ENCODE measurements at regions not wholly inside any gene's neighbourhood (a gene's known extent, or its start where the extent isn't known, plus 50 kb on each side); places are given as distances from the start of the nearest gene placed in this dataset.

GRCh38 chr19:56955637-56956216, 115.2 kb upstream of the PEG3 start:
- Histone ChIP-seq H3K27ac (no peak overlapping the region), H3K4me3 (no peak overlapping the region), H3K4me1 (replicated peaks in 1 of 2) (peaks cover 0 to 4% of the 10 kb centered on the region in 2 donors)
- in situ Hi-C loops (cut with MboI; ENCODE audit: low pct_unique_long_range_greater_than_20kb in 2 of 9, low sequenced_read_pairs in 9 of 9, unreplicated experiment in 9 of 9): no loop called here
- ATAC-seq (replicated peaks in 6 of 8): no peak
- WGBS, 10 experiments: 0 to 80% (median 54%) methylated on average over 1 to 11 of the region's 15 CpGs; no CpG with 5 or more reads in 1 of the 10 experiments

- Histone ChIP-seq H3K4me3 (no peak overlapping the region), H3K27ac (no peak overlapping the region), H3K4me1 (replicated peaks in 1 of 2) (peaks cover 0 to 4% of the 10 kb centered on the region in 2 donors)
- WGBS, 10 experiments: 0 to 85% (median 30%) methylated on average over 2 to 13 of the region's 14 CpGs
- in situ Hi-C loops (cut with MboI; ENCODE audit: low pct_unique_long_range_greater_than_20kb in 2 of 9, low sequenced_read_pairs in 9 of 9, unreplicated experiment in 9 of 9): no loop called here
- ATAC-seq (replicated peaks in 6 of 8): no peak
Measured at GRCh38 chr19:56956503-56957226, 116.1 kb upstream of the PEG3 start.

DNA sequence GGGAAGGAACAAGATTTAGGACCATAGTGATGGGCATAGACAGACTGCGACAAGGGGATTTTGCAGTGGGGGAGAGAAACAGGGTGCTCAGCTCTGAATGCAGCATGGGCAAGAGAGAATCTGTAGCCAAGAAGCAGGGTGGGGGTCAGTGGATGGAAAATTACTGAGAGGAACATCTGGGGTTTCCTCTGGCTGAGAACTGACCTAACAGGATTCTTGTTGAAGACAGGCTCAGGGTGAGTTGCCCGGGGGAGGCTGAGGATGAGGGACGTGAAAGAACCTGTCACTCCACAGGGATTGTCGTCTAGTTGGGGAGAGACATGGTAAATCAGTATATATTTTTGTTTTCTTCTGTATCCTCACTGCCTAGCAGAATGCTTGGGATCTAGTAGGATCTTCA, 118.7 kb upstream of the PEG3 start:
- H3K27ac ChIP-seq: no peak overlapping the region
- in situ Hi-C loops (cut with MboI; ENCODE audit: low pct_unique_long_range_greater_than_20kb in 2 of 9, low sequenced_read_pairs in 9 of 9, unreplicated experiment in 9 of 9): no loop called here
- 0 to 86% (median 21%) methylated on average over 1 to 4 of the region's 4 CpGs; no CpG with 5 or more reads in 1 of the 10 experiments for WGBS, 10 experiments
- no peak for ATAC-seq (replicated peaks in 6 of 8)
- no peak overlapping the region for H3K4me3 ChIP-seq
- peaks cover 0 to 4% of the 10 kb centered on the region in 2 donors for H3K4me1 ChIP-seq (replicated peaks in 1 of 2)

- ATAC-seq (replicated peaks in 6 of 8): no peak
- no peak overlapping the region for H3K4me3 ChIP-seq
- in situ Hi-C loops (cut with MboI; ENCODE audit: low pct_unique_long_range_greater_than_20kb in 2 of 9, low sequenced_read_pairs in 9 of 9, unreplicated experiment in 9 of 9): no loop called here
Measured at GRCh38 chr19:56960959-56961543, 120.5 kb upstream of the PEG3 start.

DNA sequence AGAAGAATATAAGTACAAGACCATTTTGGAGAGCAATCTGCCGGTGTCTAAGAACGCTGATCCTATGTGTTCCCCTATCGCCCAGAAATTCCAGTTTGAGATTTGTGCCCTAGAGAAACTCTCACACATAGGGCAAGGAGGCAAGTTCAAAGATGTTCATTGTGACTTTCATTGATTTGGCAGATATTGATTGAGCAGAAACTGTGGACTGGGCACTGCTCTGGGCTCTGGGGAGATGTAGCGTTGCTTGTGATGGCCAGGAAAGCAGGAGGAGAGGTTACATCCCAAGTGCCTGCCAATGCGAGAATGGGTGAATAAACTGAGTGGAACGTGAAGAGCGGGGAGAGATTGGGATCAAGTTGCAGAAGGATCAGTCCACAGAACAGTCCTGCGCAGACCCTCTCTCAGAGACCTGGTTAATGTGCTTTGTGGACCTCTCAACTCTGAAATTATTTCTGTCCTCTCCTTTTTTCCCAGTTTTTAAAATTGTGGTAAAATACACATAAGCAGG, 123.9 kb upstream of the PEG3 start:
- 17 to 60% (median 38%) methylated on average over 1 to 5 of the region's 8 CpGs; no CpG with 5 or more reads in 5 of the 10 experiments for WGBS, 10 experiments
- Histone ChIP-seq H3K27ac (no peak overlapping the region), H3K4me3 (no peak overlapping the region), H3K4me1 (replicated peaks in 1 of 2) (peaks cover 0 to 6% of the 10 kb centered on the region in 2 donors)
- in situ Hi-C loops (cut with MboI; ENCODE audit: low pct_unique_long_range_greater_than_20kb in 2 of 9, low sequenced_read_pairs in 9 of 9, unreplicated experiment in 9 of 9): no loop called here
- no peak for ATAC-seq (replicated peaks in 6 of 8)

More at GRCh38 chr19:56960959-56961543, 120.5 kb upstream of the PEG3 start:
- WGBS, 10 experiments: 30 to 83% (median 39%) methylated on average over 1 to 5 of the region's 7 CpGs; no CpG with 5 or more reads in 3 of the 10 experiments
- Histone ChIP-seq H3K27ac (no peak overlapping the region), H3K4me1 (replicated peaks in 1 of 2) (peaks cover 0 to 4% of the 10 kb centered on the region in 2 donors)

DNA sequence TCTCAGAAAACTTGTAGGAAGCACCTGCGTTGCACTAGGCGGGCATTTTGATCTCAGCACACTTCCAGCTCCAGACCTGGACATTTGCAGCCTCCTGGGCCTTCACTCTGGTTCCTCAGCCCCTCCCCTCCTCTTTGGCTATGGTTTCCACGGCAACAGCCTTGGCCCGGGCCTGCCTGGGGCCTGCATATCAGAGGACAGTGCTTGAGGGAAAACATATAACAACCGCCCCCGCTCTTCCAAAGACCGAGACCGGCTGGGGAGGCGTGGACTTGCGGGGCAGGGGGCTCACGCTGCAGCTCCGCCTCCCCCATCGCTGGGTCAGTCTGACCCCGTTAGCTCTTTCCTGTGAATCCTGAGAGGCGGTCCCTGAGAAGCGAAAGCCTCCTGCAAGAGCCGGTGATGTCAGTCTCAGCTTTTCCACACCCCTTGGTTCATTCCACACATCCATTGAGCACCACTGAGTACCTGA, 125.7 kb upstream of the PEG3 start:
- Histone ChIP-seq H3K4me1 (replicated peaks in 1 of 2) (peaks cover 0 to 6% of the 10 kb centered on the region in 2 donors), H3K4me3 (no peak overlapping the region), H3K27ac (peak overlapping the region in 1 of 2 donors; percentile 73)
- peak in 5 of 8 experiments; percentile 85 to 96 (median 95) for ATAC-seq (replicated peaks in 6 of 8)
- in situ Hi-C loops (cut with MboI; ENCODE audit: low pct_unique_long_range_greater_than_20kb in 2 of 9, low sequenced_read_pairs in 9 of 9, unreplicated experiment in 9 of 9): no loop called here
- 0 to 62% (median 45%) methylated on average over 2 to 5 of the region's 17 CpGs; no CpG with 5 or more reads in 5 of the 10 experiments for WGBS, 10 experiments

GRCh38 chr19:56966697-56967299, 126.3 kb upstream of the PEG3 start:
- in situ Hi-C loops (cut with MboI; ENCODE audit: low pct_unique_long_range_greater_than_20kb in 2 of 9, low sequenced_read_pairs in 9 of 9, unreplicated experiment in 9 of 9): no loop called here
- no peak for ATAC-seq (replicated peaks in 6 of 8)
- peak overlapping the region in 1 of 2 donors; percentile 73 for H3K27ac ChIP-seq
- WGBS, 10 experiments: 20 to 60% (median 33%) methylated on average over 2 to 8 of the region's 13 CpGs; no CpG with 5 or more reads in 5 of the 10 experiments
- H3K4me3 ChIP-seq: no peak overlapping the region
- peaks cover 0 to 6% of the 10 kb centered on the region in 2 donors for H3K4me1 ChIP-seq (replicated peaks in 1 of 2)

DNA sequence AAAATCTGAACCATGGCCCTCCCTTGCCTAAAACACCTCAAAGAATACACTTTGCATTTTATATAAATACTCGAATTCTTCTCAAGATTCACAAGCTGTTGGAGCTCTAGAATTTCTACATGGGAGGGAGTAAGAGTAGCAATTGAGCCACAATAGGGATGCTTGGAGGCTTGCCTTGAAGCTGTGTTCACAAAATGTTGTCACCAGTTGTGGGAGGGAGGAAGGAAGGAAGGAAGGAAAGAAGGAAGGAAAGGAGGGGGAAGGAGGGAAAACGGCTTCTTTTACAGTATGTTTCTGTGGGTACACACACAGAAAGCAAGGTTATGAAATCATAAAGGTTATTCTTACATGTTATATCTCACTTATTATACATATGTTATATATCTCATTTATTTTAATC, 128.6 kb upstream of the PEG3 start:
- H3K4me1 ChIP-seq (replicated peaks in 1 of 2): peaks cover 5 to 27% of the 10 kb centered on the region in 2 donors
- no peak overlapping the region for H3K27ac ChIP-seq
- in situ Hi-C loops (cut with MboI; ENCODE audit: low pct_unique_long_range_greater_than_20kb in 2 of 9, low sequenced_read_pairs in 9 of 9, unreplicated experiment in 9 of 9): no loop called here
- no peak overlapping the region for H3K4me3 ChIP-seq
- WGBS, 10 experiments: 0 to 33% (median 0%) methylated on average over 1 to 2 of the region's 2 CpGs; no CpG with 5 or more reads in 5 of the 10 experiments
- ATAC-seq (replicated peaks in 6 of 8): no peak

DNA sequence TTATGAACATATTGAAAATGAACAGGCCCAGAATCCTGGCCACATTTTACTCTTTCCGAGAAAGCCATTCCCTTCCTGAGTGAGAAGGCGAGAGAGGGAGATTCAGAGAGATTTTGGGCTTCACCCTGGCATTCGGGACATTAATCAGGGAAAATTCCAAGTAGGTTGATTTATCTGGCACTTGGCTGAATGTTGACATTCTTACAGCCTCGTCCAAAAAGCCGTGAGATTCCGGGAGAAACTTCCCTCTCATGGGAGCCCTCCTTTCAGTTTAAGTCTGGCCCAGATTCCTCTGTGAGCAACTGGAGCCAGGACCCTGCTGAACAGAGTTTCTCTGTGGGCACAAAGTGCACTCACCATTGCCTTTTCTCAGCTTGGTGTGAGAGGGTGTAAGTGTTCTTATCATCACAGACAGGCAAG, 129.2 kb upstream of the PEG3 start:
- Histone ChIP-seq H3K4me3 (no peak overlapping the region), H3K27ac (no peak overlapping the region), H3K4me1 (replicated peaks in 1 of 2) (peaks cover 5 to 31% of the 10 kb centered on the region in 2 donors)
- no peak for ATAC-seq (replicated peaks in 6 of 8)
- in situ Hi-C loops (cut with MboI; ENCODE audit: low pct_unique_long_range_greater_than_20kb in 2 of 9, low sequenced_read_pairs in 9 of 9, unreplicated experiment in 9 of 9): no loop called here
- WGBS, 10 experiments: 0 to 38% (median 27%) methylated on average over 1 to 6 of the region's 6 CpGs; no CpG with 5 or more reads in 1 of the 10 experiments

DNA sequence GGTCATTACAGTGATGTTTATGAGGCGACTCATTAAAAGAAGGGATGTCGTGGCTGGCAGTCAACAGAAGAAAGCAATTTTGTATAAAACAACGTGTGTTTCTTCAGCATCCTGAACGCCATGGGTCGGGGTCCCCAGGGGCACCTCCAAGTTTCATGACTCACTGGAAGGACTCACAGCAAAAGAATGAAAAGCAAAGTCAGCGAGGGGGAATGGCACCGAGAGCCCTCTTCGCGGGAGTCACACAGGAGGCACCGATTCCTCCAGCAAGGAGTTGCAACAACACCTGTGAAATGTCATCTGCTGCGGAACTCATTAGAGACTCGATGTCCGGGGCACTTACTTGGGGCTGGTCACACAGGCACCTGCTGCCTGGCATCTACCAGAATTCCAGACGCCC, 130.7 kb upstream of the PEG3 start:
- in situ Hi-C loops (cut with MboI; ENCODE audit: low pct_unique_long_range_greater_than_20kb in 2 of 9, low sequenced_read_pairs in 9 of 9, unreplicated experiment in 9 of 9): no loop called here
- WGBS, 10 experiments: 0 to 64% (median 39%) methylated on average over 2 to 10 of the region's 14 CpGs; no CpG with 5 or more reads in 2 of the 10 experiments
- no peak overlapping the region for H3K27ac ChIP-seq
- H3K4me3 ChIP-seq: no peak overlapping the region
- ATAC-seq (replicated peaks in 6 of 8): no peak
- peaks cover 5 to 38% of the 10 kb centered on the region in 2 donors for H3K4me1 ChIP-seq (replicated peaks in 1 of 2)

DNA sequence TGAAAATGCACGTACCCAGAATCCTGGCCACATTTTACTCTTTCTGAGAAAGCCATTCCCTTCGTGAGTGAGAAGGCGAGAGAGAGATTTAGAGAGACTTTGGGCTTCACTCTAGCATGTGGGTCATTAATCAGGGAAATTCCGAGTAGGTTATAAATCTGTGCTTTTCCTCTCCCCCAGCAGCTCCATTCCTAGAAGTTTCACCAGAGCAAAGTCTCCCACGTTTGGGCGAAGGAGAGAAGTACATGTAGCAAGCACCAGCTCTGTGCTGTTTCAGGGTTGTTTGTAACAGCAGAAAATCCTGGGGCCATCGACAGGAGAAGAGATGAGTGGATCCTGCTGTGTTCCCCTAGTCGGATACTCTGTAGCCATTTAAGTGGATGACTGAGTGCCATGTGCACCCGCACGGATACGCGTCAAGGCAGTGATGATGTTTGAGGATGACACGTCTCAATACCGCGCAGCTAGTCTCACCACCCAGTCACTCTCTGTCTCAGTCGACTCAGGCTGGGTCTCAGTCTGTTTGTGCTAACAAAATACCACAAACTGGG, 131.8 kb upstream of the PEG3 start:
- in situ Hi-C loops (cut with MboI; ENCODE audit: low pct_unique_long_range_greater_than_20kb in 2 of 9, low sequenced_read_pairs in 9 of 9, unreplicated experiment in 9 of 9): no loop called here
- ATAC-seq (replicated peaks in 6 of 8): no peak
- H3K27ac ChIP-seq: no peak overlapping the region
- H3K4me3 ChIP-seq: no peak overlapping the region
- peaks cover 5 to 31% of the 10 kb centered on the region in 2 donors for H3K4me1 ChIP-seq (replicated peaks in 1 of 2)
- 9 to 100% (median 46%) methylated on average over 1 to 10 of the region's 16 CpGs; no CpG with 5 or more reads in 2 of the 10 experiments for WGBS, 10 experiments

GRCh38 chr19:56973713-56974555, 133.4 kb upstream of the PEG3 start:
- no peak overlapping the region for H3K4me3 ChIP-seq
- peaks cover 5 to 31% of the 10 kb centered on the region in 2 donors for H3K4me1 ChIP-seq (replicated peaks in 1 of 2)
- in situ Hi-C loops (cut with MboI; ENCODE audit: low pct_unique_long_range_greater_than_20kb in 2 of 9, low sequenced_read_pairs in 9 of 9, unreplicated experiment in 9 of 9): no loop called here
- peak in 5 of 8 experiments; percentile 82 to 98 (median 89) for ATAC-seq (replicated peaks in 6 of 8)
- 0 to 44% (median 19%) methylated on average over 1 to 11 of the region's 12 CpGs; no CpG with 5 or more reads in 2 of the 10 experiments for WGBS, 10 experiments
- peak overlapping the region in 1 of 2 donors; percentile 65 for H3K27ac ChIP-seq
